ENCODE measurements at regions not wholly inside any gene's neighbourhood (a gene's known extent, or its start where the extent isn't known, plus 50 kb on each side); places are given as distances from the start of the nearest gene placed in this dataset. TPM values are rescaled to one million over a fixed set of nuclear protein-coding genes. Genes with fewer than 3 reads are reported as not detected.

Small RNA genes lying in the stretch of these regions (microRNA-seq; reads per million reads assigned to microRNA genes)
- gene MIR4433A (ENCODE audit: unreplicated experiment) (not detected), gene MIR4433B (ENCODE audit: unreplicated experiment) (not detected)

Data from endothelial cell (in vitro differentiated cells).